Prostate gland (tissue), 2 donors: ENCODE measurements at regions not wholly inside any gene's neighbourhood (a gene's known extent, or its start where the extent isn't known, plus 50 kb on each side); places are given as distances from the start of the nearest gene placed in this dataset.

Experiments
- CTCF ChIP-seq, 4 experiments: fragments of 200-600 bp in 2 of 4; fragments of 450-650 bp in 2 of 4; sonication (generic) in 2 of 4; IDR thresholded peaks; 1 replicate in 3 of 4; 2 replicates in 1 of 4; pipeline ENCODE4 v1.5.1; 2016 to 2019; ENCODE audit warnings: antibody characterized with exemption in 4 of 4, mild to moderate bottlenecking in 2 of 4, moderate library complexity in 2 of 4
- POLR2A ChIP-seq: fragments of 450-650 bp; IDR thresholded peaks from one replicate; pipeline ENCODE4 v1.6.1; 2016; ENCODE audit warnings: antibody characterized with exemption, mild to moderate bottlenecking

- TF ChIP-seq CTCF (IDR thresholded peaks at IDR 0.05) (no peak), POLR2A (no peak)
Measured at GRCh38 chr2:15729001-15729400, 137.3 kb downstream of the DDX1 start.
